HCT116 (cell line): ENCODE measurements at regions not wholly inside any gene's neighbourhood (a gene's known extent, or its start where the extent isn't known, plus 50 kb on each side); places are given as distances from the start of the nearest gene placed in this dataset.

Experiments
- ATAC-seq: fragments of 200-7000 bp; cut with Tn5 transposase; 2 replicates; pipeline ENCODE4 v1.9.1; 2020; ENCODE audit warnings: mild to moderate bottlenecking, moderate library complexity
- BruUV-seq: library from RNA; stranded (reverse); fragments of 400-500 nt; replicated peaks from 2 replicates; lab custom pipeline; 2021; lab: Mats Ljungman, UMichigan
- CTCF ChIA-PET: fragments of 300-600 bp; sonication (Branson Sonifier 250); formaldehyde crosslinking; loops from one replicate; lab custom pipeline; 2021; ENCODE audit warnings: antibody characterized with exemption; lab: Charles Lee
- POLR2A ChIA-PET: fragments of 300-600, 350-600 bp; sonication (Branson Sonifier 250); formaldehyde crosslinking; loops from one replicate; lab custom pipeline; 2021; ENCODE audit warnings: antibody characterized with exemption; lab: Charles Lee
- RAD21 ChIA-PET, 2 experiments: fragments of 300-600 bp; sonication (Branson Sonifier 250); formaldehyde crosslinking; loops; one replicate each; lab custom pipeline; 2023; ENCODE audit warnings: low total read pairs in 2 of 2; ENCODE audit not compliant: uncharacterized antibody in 2 of 2, unreplicated experiment in 2 of 2, low non-redundant PET in 1 of 2; lab: Charles Lee
- DNase-seq: peaks from one replicate; pipeline ENCODE4 v3.0.0-alpha.2; 2010; ENCODE audit warnings: low read depth, low spot score
- H2AFZ ChIP-seq: fragments of 200-600 bp; shearing (Covaris generic), sonication (generic); 2 replicates; pipeline ENCODE4 v1.6.1; 2017; ENCODE audit warnings: low read depth, mixed run types, mixed read lengths, antibody characterized with exemption, low read length; ENCODE audit not compliant: poor library complexity, severe bottlenecking
- H3K27ac ChIP-seq: 2 replicates; pipeline ENCODE4 v1.5.1; 2012; ENCODE audit warnings: low read depth, low read length
- H3K27me3 ChIP-seq: fragments of 200-600 bp; sonication (generic); 2 replicates; pipeline ENCODE4 v1.6.1; 2016; ENCODE audit warnings: mixed run types, low read length, mixed read lengths; ENCODE audit not compliant: insufficient read depth
- H3K36me3 ChIP-seq, 2 experiments: fragments of 200-500 bp in 1 of 2; fragments of 200-600 bp in 1 of 2; sonication (Bioruptor generic) in 1 of 2; sonication (generic) in 1 of 2; 2 replicates each; pipeline versions ENCODE4 v1.5.1 to v1.6.1; 2014 to 2016; ENCODE audit warnings: low read length in 2 of 2, inconsistent platforms in 1 of 2, mixed read lengths in 1 of 2, mixed run types in 1 of 2; ENCODE audit not compliant: insufficient read depth in 2 of 2, control insufficient read depth in 1 of 2
- H3K4me1 ChIP-seq, 2 experiments: fragments of 200-600 bp in 1 of 2; sonication (generic) in 1 of 2; 2 replicates each; pipeline versions ENCODE4 v1.5.1 to v1.6.1; 2012 to 2017; ENCODE audit warnings: low read length in 2 of 2, inconsistent platforms in 1 of 2, mild to moderate bottlenecking in 1 of 2, mixed read lengths in 1 of 2, mixed run types in 1 of 2, moderate library complexity in 1 of 2; ENCODE audit not compliant: insufficient read depth in 2 of 2, control insufficient read depth in 1 of 2
- H3K4me2 ChIP-seq: fragments of 200-600 bp; sonication (generic); 2 replicates; pipeline ENCODE4 v1.6.1; 2017; ENCODE audit warnings: mixed run types, low read length, mixed read lengths
- H3K4me3 ChIP-seq, 2 experiments: fragments of 200-600 bp in 1 of 2; sonication (generic) in 1 of 2; replicated peaks in 1 of 2; 2 replicates each; pipeline ENCODE4 v1.5.1; 2011 to 2016; ENCODE audit warnings: low read length in 2 of 2, control low read depth in 1 of 2, low read depth in 1 of 2, mild to moderate bottlenecking in 1 of 2, mixed read lengths in 1 of 2, mixed run types in 1 of 2
- H3K79me2 ChIP-seq: fragments of 200-600 bp; sonication (generic); 2 replicates; pipeline ENCODE4 v1.6.1; 2017; ENCODE audit warnings: mild to moderate bottlenecking, mixed run types, low read length, moderate library complexity, mixed read lengths; ENCODE audit not compliant: insufficient read depth
- H3K9ac ChIP-seq: fragments of 200-600 bp; sonication (generic); 2 replicates; pipeline ENCODE4 v1.6.1; 2016; ENCODE audit warnings: low read length, mixed read lengths
- H3K9me2 ChIP-seq: fragments of 200-600 bp; sonication (generic), shearing (Covaris generic); 2 replicates; pipeline ENCODE4 v1.6.1; 2017; ENCODE audit warnings: mixed run types, mild to moderate bottlenecking, moderate library complexity; ENCODE audit not compliant: insufficient read depth
- H3K9me3 ChIP-seq, 2 experiments: fragments of 200-500 bp in 1 of 2; fragments of 200-600 bp in 1 of 2; sonication (Bioruptor generic) in 1 of 2; sonication (generic) in 1 of 2; 2 replicates each; pipeline ENCODE4 v1.6.1; 2014 to 2017; ENCODE audit warnings: low read length in 2 of 2, mixed read lengths in 2 of 2, inconsistent platforms in 1 of 2, low read depth in 1 of 2, mild to moderate bottlenecking in 1 of 2, mixed run types in 1 of 2, moderate library complexity in 1 of 2; ENCODE audit not compliant: control insufficient read depth in 1 of 2, insufficient read depth in 1 of 2
- H4K20me1 ChIP-seq: fragments of 200-600 bp; sonication (generic), shearing (Covaris generic); 2 replicates; pipeline ENCODE4 v1.6.1; 2017; ENCODE audit warnings: mixed run types, mild to moderate bottlenecking, moderate library complexity; ENCODE audit not compliant: insufficient read depth
- CEBPB ChIP-seq: IDR thresholded peaks from 2 replicates; pipeline ENCODE4 v1.6.1; 2012; ENCODE audit warnings: low read depth
- CTCF ChIP-seq, 3 experiments: fragments of 200-600 bp in 1 of 3; sonication (generic) in 1 of 3; IDR thresholded peaks in 2 of 3; conservative IDR thresholded peaks in 1 of 3; 2 replicates each; pipeline ENCODE4 v1.5.1; 2012 to 2017; ENCODE audit warnings: low read depth in 2 of 3, low read length in 2 of 3, antibody characterized with exemption in 1 of 3, borderline replicate concordance in 1 of 3, control low read depth in 1 of 3, mild to moderate bottlenecking in 1 of 3, mixed read lengths in 1 of 3, mixed run types in 1 of 3, moderate library complexity in 1 of 3; ENCODE audit not compliant: insufficient read depth in 1 of 3
- ELF1 ChIP-seq: IDR thresholded peaks from 2 replicates; pipeline ENCODE4 v1.6.1; 2012; ENCODE audit warnings: low read depth, borderline replicate concordance
- EZH2 ChIP-seq: fragments of 200-600 bp; sonication (generic); IDR thresholded peaks from 2 replicates; pipeline ENCODE4 v1.6.1; 2017; ENCODE audit warnings: antibody characterized with exemption, mixed run types
- EZH2phosphoT487 ChIP-seq: fragments of 200-600 bp; IDR thresholded peaks from 2 replicates; pipeline ENCODE4 v1.6.1; 2018; ENCODE audit warnings: antibody characterized with exemption, borderline replicate concordance
- FOSL1 ChIP-seq: IDR thresholded peaks from 2 replicates; pipeline ENCODE4 v1.6.1; 2012; ENCODE audit warnings: low read depth
- JUND ChIP-seq: IDR thresholded peaks from 2 replicates; pipeline ENCODE4 v1.6.1; 2012
- RAD21 ChIP-seq: IDR thresholded peaks from 2 replicates; pipeline ENCODE4 v1.6.1; 2012; ENCODE audit warnings: low read depth, mild to moderate bottlenecking
- SP1 ChIP-seq: IDR thresholded peaks from 2 replicates; pipeline ENCODE4 v1.6.1; 2012; ENCODE audit warnings: low read depth
- SRF ChIP-seq: IDR thresholded peaks from 2 replicates; pipeline ENCODE4 v1.6.1; 2012; ENCODE audit warnings: low read depth
- YY1 ChIP-seq: IDR thresholded peaks from 2 replicates; pipeline ENCODE4 v1.6.1; 2011; ENCODE audit warnings: low read length, low read depth, moderate library complexity, mild to moderate bottlenecking; ENCODE audit not compliant: insufficient replicate concordance; ENCODE audit errors: extremely low read depth
- intact Hi-C: fragments of 100-400 bp; cut with micrococcal nuclease; formaldehyde crosslinking; loops from 2 replicates; pipeline ENCODE4 v1.10.0; 2022
- TF ChIP-seq, protein P1 (sequence below): IDR thresholded peaks from 2 replicates; pipeline ENCODE4 v1.6.1; 2012
- TF ChIP-seq, protein P2 (sequence below): IDR thresholded peaks from 2 replicates; pipeline ENCODE4 v1.6.1; 2012; ENCODE audit warnings: low read depth

GRCh38 chr3:923161-923910 is 169.5 kb upstream of the CNTN6 start:
- Histone ChIP-seq H3K27ac (no peak overlapping the region), H3K36me3 (no peaks in the 10 kb centered on the region), H3K27me3 (no peaks in the 10 kb centered on the region), H3K9me3 (peaks cover 6 to 31% of the 10 kb centered on the region in 2 experiments; a peak in 3 of 4 replicates), H4K20me1 (no peaks in the 10 kb centered on the region), H3K9ac (no peak overlapping the region), H3K4me2 (no peak overlapping the region), H3K4me3 (no peak overlapping the region), H2AFZ (no peak overlapping the region), H3K9me2 (no peaks in the 10 kb centered on the region), H3K4me1 (no peaks in the 10 kb centered on the region), H3K79me2 (no peaks in the 10 kb centered on the region)
- ChIA-PET POLR2A (no interaction called here), RAD21 (no interaction called here), CTCF (no interaction called here)
- no TSS peak for BruUV-seq
- DNase-seq (no peak), ATAC-seq (no peak)
- intact Hi-C loops, result no loop called here
- no peak for TF ChIP-seq JUND
- no peak for TF ChIP-seq EZH2
- TF ChIP-seq SP1, result no peak
- TF ChIP-seq SRF, result no peak
- TF ChIP-seq, protein P1, sequence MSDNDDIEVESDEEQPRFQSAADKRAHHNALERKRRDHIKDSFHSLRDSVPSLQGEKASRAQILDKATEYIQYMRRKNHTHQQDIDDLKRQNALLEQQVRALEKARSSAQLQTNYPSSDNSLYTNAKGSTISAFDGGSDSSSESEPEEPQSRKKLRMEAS, result no peak
- no peak for TF ChIP-seq CEBPB
- TF ChIP-seq FOSL1, result no peak
- TF ChIP-seq CTCF (IDR thresholded peaks at IDR 0.05 in 2 of 3, conservative IDR thresholded peaks at IDR 0.05 in 1 of 3; ENCODE audit: borderline replicate concordance in 1 of 3, insufficient read depth in 1 of 3, low read depth in 2 of 3, low read length in 2 of 3), result no peak
- TF ChIP-seq YY1, result no peak
- no peak for TF ChIP-seq RAD21
- no peak for TF ChIP-seq EZH2phosphoT487
- no peak for TF ChIP-seq ELF1
- TF ChIP-seq, protein P2, sequence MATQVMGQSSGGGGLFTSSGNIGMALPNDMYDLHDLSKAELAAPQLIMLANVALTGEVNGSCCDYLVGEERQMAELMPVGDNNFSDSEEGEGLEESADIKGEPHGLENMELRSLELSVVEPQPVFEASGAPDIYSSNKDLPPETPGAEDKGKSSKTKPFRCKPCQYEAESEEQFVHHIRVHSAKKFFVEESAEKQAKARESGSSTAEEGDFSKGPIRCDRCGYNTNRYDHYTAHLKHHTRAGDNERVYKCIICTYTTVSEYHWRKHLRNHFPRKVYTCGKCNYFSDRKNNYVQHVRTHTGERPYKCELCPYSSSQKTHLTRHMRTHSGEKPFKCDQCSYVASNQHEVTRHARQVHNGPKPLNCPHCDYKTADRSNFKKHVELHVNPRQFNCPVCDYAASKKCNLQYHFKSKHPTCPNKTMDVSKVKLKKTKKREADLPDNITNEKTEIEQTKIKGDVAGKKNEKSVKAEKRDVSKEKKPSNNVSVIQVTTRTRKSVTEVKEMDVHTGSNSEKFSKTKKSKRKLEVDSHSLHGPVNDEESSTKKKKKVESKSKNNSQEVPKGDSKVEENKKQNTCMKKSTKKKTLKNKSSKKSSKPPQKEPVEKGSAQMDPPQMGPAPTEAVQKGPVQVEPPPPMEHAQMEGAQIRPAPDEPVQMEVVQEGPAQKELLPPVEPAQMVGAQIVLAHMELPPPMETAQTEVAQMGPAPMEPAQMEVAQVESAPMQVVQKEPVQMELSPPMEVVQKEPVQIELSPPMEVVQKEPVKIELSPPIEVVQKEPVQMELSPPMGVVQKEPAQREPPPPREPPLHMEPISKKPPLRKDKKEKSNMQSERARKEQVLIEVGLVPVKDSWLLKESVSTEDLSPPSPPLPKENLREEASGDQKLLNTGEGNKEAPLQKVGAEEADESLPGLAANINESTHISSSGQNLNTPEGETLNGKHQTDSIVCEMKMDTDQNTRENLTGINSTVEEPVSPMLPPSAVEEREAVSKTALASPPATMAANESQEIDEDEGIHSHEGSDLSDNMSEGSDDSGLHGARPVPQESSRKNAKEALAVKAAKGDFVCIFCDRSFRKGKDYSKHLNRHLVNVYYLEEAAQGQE, result no peak
